ENCODE measurements at regions not wholly inside any gene's neighbourhood (a gene's known extent, or its start where the extent isn't known, plus 50 kb on each side); places are given as distances from the start of the nearest gene placed in this dataset.

DNA sequence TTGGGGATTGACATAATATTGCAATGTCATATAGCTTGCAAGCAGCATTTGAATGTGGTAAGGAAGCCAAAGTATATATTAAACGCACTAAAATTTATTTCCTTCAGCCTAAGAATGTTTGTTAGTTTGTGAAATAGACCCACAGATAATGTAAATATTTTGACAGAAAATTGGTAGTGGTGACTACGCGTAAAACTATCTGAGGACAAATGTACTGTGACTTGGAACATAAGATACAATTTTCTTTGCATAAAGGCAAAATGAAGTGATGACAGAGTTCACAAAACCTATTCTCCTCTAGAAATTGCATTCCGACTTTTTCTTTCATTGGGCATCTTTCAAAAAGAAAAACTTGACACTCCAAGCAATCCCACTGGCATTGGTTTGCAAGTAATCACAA is 411.1 kb upstream of the LRATD1 start:
- TF ChIP-seq GABPA (IDR thresholded peaks at IDR 0.05; ENCODE audit: borderline replicate concordance, insufficient read depth, low read length) (no peak), TAF7 (optimal IDR thresholded peaks at IDR 0.05; ENCODE audit: borderline replicate concordance, low read depth, low read length) (no peak), POLR2AphosphoS5 (IDR thresholded peaks at IDR 0.05; ENCODE audit: low read depth, low read length) (no peak), RFX5 (IDR thresholded peaks at IDR 0.05; ENCODE audit: borderline replicate concordance, low read depth, low read length) (no peak)
- TF ChIP-seq, protein P1, sequence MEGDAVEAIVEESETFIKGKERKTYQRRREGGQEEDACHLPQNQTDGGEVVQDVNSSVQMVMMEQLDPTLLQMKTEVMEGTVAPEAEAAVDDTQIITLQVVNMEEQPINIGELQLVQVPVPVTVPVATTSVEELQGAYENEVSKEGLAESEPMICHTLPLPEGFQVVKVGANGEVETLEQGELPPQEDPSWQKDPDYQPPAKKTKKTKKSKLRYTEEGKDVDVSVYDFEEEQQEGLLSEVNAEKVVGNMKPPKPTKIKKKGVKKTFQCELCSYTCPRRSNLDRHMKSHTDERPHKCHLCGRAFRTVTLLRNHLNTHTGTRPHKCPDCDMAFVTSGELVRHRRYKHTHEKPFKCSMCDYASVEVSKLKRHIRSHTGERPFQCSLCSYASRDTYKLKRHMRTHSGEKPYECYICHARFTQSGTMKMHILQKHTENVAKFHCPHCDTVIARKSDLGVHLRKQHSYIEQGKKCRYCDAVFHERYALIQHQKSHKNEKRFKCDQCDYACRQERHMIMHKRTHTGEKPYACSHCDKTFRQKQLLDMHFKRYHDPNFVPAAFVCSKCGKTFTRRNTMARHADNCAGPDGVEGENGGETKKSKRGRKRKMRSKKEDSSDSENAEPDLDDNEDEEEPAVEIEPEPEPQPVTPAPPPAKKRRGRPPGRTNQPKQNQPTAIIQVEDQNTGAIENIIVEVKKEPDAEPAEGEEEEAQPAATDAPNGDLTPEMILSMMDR (IDR thresholded peaks at IDR 0.05; ENCODE audit: control extremely low read depth in 1 of 3, insufficient read depth in 1 of 3, low read depth in 1 of 3, low read length in 3 of 3): no peak

Data from H1 (cell line).